Astrocyte of the spinal cord (primary cell): ENCODE measurements at regions not wholly inside any gene's neighbourhood (a gene's known extent, or its start where the extent isn't known, plus 50 kb on each side); places are given as distances from the start of the nearest gene placed in this dataset.

Experiments
- DNase-seq: peaks from one replicate; pipeline ENCODE4 v3.0.0; 2011; ENCODE audit warnings: low read depth, low spot score
- H3K4me3 ChIP-seq: 2 replicates; pipeline ENCODE4 v1.5.1; 2011; ENCODE audit warnings: low read depth, mild to moderate bottlenecking, low read length, moderate library complexity
- in situ Hi-C: cut with HindIII; loops from 2 replicates; pipeline ENCODE4 v1.10.0; 2017; ENCODE audit warnings: low sequenced_read_pairs
- TF ChIP-seq, protein P1 (sequence below): IDR thresholded peaks from 2 replicates; pipeline ENCODE4 v1.5.1; 2012; ENCODE audit warnings: low read depth, mild to moderate bottlenecking, low read length, inconsistent platforms

DNA sequence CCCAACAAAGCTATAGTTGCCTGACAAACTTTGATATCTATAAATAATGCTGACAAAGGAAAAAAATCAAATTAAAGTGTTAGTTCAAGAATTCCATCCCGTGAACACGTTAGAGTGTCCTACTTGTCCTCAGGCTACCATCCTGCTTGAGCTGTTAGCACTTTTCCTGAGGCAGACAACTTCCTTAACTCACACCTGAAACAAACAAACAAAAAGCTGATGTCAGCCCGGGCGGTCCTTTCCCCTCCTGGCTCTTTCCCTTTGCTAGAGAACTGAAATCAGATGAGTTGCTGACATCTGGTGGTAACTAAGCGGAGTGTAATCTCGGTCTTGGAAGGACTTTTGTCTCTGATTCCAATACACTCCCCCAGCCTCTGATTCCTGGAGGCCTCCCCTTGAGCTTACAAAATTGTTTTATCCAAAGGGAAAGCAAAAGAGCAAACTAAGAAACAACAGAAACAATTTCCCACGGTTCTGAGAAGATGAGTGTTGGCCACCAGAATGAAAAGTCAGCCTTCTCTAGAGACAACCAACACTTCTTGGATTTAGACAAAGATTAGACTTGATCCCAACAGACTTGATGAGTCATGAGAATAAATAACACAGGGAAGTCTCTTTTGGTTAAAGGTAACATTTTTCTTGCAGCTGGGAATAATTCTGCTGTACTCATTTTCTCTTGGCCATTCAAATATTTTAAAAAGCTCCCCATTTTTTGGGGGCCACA is 135.4 kb downstream of the PROX1 start:
- in situ Hi-C loops, result no loop called here
- peak; percentile 72 for DNase-seq
- TF ChIP-seq, protein P1, sequence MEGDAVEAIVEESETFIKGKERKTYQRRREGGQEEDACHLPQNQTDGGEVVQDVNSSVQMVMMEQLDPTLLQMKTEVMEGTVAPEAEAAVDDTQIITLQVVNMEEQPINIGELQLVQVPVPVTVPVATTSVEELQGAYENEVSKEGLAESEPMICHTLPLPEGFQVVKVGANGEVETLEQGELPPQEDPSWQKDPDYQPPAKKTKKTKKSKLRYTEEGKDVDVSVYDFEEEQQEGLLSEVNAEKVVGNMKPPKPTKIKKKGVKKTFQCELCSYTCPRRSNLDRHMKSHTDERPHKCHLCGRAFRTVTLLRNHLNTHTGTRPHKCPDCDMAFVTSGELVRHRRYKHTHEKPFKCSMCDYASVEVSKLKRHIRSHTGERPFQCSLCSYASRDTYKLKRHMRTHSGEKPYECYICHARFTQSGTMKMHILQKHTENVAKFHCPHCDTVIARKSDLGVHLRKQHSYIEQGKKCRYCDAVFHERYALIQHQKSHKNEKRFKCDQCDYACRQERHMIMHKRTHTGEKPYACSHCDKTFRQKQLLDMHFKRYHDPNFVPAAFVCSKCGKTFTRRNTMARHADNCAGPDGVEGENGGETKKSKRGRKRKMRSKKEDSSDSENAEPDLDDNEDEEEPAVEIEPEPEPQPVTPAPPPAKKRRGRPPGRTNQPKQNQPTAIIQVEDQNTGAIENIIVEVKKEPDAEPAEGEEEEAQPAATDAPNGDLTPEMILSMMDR, result peak; percentile 70
- H3K4me3 ChIP-seq, result no peak overlapping the region

DNA sequence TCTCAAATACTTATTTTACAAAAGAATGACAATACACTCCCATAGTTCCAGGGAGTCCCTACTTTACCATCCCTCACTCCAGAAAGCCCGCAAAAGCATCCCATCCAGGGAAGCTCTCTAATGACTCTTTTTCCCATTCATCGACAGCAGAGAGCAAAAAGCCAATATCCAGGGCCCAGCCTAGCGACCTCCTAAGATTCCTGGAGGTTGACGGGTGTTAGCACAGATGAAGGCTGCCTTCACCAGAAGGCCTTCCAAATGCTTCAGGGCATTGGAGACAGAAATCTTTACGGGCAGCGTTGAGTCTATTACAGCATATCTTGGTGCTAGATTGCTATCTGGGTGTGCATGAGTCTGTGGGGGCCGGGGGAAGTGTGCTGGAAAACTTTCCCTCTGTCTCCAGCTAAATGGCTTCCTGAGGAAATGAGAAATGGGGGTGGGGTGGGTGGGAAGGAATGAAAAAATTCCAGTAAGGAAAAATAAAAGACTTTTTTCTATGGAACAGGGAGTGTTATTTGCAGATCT is 136.6 kb downstream of the PROX1 start:
- DNase-seq, result no peak
- in situ Hi-C loops, result no loop called here
- TF ChIP-seq, protein P1, result no peak
- H3K4me3 ChIP-seq, result no peak overlapping the region

DNA sequence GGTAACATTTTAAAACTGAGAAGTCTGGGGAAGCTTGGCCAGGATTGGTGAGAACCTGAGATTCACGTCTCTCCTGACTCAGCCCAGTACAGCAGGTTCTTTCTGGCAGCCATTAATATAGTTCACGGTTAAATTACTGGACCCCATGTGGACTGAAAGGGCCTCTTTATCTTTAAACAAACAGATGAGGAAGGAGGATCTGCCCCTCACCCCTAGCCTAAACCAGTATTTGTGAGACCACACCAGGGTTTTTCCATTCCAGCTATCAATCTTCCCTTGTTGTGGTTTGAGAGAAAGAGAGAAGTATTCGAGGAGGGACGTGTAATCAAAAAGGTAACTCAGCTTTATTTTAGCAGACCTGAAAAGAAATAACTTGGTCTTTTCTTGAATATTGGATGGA is 137.1 kb downstream of the PROX1 start:
- in situ Hi-C loops, result no loop called here
- TF ChIP-seq, protein P1, result no peak
- H3K4me3 ChIP-seq, result no peak overlapping the region
- no peak for DNase-seq

DNA sequence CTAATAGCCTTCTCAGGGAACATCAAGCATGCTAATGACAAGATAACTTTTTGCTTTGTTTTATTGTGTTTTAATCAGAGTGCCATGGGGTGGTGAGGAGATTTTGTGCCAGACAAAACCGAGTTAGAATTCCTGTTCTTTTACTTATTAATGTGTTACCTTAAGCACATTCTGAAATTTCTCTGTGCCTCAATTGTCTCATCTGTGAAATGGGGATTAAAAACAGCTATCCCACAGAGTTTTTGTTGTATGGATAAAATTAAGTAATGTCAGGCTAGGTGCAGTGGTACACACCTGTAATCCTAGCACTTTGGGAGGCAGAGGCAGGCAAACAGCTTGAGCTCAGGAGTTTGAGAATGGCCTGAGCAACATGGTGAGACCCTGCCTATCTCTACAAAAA is 138.0 kb downstream of the PROX1 start:
- no peak for DNase-seq
- TF ChIP-seq, protein P1, result no peak

DNA sequence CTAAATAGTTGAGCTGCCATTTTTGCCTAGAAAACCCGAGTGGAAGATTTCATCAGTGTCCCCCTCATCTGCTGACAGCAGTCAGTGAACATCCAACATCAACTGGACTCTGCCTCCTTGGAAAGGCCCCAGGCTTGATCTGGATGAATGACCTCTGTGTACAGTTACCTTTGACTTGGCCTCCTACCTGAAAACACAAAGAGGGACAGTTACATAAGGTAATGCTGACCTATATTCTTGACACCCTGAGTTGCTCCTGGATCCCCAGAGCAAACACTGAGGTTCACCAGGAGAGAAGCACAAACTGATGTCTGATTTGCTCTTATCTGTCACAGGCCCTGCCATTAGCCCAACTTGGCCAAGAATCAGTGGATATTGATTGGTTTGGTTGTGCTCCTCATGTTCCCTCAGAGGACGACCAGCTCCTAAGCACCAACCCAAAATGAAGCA is 138.9 kb downstream of the PROX1 start:
- no peak for DNase-seq
- no peak overlapping the region for H3K4me3 ChIP-seq
- in situ Hi-C loops, result no loop called here
- TF ChIP-seq, protein P1, result no peak

More for the DNA sequence above, 138.0 kb downstream of the PROX1 start:
- H3K4me3 ChIP-seq, result no peak overlapping the region
- in situ Hi-C loops, result no loop called here

DNA sequence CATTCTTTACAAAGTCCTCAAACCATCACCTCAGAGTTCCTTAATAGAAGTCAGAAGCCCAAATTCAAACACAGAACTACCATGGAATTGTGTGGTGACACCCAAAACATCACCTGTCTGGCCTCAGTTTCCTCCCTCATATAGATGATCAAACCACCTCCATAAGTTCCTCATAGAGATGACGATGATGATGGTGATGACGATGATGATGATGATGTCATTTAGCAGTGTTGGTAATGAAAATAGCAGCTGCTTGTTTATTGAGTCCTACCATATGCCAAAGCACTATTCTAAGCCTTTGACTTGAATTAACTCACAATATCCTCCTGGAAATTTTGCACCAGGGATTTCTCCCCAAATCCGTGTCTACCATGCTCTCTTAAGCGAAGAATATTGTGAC is 139.9 kb downstream of the PROX1 start:
- DNase-seq, result no peak
- in situ Hi-C loops, result no loop called here
- no peak overlapping the region for H3K4me3 ChIP-seq
- TF ChIP-seq, protein P1, result no peak
